HG03432 (cell line): ENCODE measurements at regions not wholly inside any gene's neighbourhood (a gene's known extent, or its start where the extent isn't known, plus 50 kb on each side); places are given as distances from the start of the nearest gene placed in this dataset.

Source experiments
- ATAC-seq: cut with Tn5 transposase; IDR thresholded peaks from one replicate; pipeline ENCODE4 v1.9.1; 2021; ENCODE audit warnings: mild to moderate bottlenecking, moderate library complexity; ENCODE audit not compliant: unreplicated experiment

DNA sequence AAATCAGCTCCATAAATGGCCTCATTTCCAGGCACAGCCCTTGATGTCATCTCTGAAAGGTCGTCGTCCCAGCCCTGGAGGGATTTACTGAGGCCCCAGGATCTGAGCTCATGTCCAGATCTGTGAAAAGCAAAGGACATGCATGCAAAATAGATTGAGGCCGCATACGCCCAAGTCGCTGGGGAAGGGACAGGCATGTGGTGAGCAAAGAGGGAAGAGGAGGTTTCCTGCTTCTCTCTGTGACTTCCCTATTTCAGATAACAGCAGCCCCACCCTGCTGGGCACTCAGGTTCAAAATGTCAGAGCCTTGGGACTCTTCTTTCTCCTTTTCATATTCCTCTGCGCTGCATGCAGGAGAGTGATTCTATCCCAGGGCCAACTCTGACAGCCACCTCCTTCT lies 197.2 kb downstream of the ADSS2 start:
- peak; percentile 54 for ATAC-seq

GRCh38 chr1:244255426-244255965 lies 196.2 kb downstream of the ADSS2 start:
- ATAC-seq, result no peak

GRCh38 chr1:244256086-244256676 lies 195.5 kb downstream of the ADSS2 start:
- ATAC-seq, result no peak

DNA sequence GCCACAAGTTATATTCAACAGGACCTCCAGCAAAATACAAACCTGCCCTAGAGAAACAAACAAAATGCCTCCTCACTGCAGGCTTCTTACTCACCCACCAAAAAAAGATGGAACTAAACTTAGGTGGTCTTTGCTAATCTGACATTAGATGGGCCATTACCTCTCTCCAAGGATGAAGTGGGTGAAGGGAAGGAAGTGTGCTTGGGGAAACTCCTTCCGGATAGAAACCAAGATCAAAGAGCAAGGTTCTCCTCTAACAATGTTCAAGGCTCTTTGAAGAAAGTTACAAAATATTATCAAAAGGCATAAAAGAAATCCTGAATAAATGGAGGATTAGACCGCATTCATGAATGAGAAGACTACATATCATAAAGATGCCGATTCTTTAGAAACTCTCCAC lies 187.5 kb downstream of the ADSS2 start:
- ATAC-seq, result no peak

GRCh38 chr1:244265507-244265906 lies 186.2 kb downstream of the ADSS2 start:
- no peak for ATAC-seq

DNA sequence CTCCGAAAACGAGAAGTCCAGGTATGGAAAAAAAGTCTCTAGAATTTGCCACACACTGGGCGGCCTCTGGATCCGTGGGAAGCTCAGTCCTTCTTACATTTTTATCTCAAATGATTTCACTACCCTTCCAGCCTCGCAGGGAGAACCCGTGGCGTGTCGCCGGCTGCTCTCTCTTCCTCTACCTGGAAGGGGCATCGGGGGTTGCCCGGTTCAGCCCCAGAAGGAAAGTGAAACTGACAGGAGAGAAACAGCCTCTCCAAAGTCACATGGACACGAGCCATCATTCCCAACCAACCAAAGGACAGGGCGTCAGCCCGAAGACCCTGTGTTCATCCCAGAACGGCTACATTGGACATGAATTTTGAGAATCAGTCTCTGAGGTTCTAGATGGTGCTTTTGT lies 182.5 kb downstream of the ADSS2 start:
- no peak for ATAC-seq

DNA sequence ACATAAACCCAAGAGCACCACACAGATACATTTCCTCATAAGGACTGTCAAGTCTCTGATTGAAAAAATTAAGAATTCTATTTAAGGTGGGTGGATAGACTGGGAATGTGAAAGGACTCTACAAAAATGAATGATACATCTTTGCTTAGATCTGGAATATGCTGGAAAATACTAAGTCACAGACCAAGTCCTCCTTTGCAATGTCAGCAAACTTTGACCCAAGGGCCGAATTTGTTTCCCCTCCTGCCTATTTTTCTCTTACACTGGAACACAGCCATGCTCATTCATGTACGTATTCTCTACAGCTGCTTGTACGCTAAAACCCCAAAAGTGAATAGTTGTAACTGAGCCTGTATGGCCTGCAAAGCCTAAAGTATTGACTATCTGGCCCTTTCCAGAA lies 180.7 kb downstream of the ADSS2 start:
- ATAC-seq, result no peak

GRCh38 chr1:244271691-244272308 lies 179.9 kb downstream of the ADSS2 start:
- no peak for ATAC-seq

DNA sequence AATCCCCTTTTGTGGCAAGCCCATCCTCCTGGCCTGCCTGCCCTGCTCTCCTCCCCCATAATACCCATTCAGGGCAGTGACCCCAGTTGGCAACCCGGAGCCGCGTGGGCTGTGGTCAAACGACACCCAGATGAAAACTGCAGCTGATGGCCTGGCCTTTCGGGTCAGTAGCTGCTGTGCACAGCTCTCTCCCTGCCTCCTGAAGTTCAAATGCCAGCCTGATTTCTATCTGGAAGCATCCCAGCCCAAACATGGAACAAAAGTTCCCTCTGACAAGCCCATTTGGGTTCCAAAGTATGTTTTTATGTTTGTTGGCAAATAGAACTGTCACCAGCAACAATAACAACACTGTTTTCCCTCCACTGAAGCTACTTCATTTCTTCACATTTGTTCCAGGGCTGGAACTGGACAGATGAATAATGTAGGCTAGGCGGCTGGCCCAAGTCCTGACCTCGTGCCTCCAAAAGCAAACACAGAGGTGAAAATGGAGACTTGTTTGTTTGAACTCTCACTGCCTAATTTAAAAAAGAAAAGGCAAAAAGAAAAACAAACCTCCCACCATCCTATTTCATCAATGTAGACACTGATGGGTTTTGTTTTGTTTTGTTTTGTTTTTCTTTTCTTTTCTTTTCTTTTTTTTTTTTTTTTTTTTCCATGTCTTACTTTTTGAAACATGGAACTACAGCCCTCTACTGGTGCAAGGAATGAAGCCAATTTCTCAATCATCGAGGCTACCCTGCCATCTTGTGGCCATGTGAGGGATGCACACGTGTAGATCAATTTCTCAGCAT lies 179.0 kb downstream of the ADSS2 start:
- peak; percentile 88 for ATAC-seq

DNA sequence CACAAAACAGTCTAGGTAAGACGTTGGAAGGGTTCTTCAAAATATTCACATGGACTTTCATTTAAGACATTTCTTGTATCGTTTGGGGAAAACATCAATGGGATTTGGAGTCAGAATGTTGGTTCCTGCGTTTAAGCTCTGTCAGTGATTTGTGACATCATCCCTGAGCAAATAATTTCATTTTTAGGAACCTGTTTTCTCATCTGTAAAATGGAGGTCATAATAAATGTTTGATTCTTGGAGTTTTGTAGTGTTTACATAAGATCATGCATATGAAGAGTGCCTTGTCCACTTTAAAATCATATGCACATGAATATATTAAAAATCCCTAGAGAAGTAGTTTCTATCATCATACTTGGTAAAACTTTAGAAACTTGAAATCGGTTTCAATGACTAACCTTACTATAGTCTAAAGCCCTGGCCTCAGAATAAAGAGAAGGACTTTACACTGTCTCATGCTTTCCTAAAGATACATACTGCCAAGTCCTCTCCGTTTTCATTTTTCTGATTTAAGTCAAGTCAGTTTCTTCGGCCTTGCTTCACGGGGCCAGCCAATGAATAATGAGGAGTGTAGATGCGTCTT lies 178.4 kb downstream of the ADSS2 start:
- ATAC-seq, result no peak

DNA sequence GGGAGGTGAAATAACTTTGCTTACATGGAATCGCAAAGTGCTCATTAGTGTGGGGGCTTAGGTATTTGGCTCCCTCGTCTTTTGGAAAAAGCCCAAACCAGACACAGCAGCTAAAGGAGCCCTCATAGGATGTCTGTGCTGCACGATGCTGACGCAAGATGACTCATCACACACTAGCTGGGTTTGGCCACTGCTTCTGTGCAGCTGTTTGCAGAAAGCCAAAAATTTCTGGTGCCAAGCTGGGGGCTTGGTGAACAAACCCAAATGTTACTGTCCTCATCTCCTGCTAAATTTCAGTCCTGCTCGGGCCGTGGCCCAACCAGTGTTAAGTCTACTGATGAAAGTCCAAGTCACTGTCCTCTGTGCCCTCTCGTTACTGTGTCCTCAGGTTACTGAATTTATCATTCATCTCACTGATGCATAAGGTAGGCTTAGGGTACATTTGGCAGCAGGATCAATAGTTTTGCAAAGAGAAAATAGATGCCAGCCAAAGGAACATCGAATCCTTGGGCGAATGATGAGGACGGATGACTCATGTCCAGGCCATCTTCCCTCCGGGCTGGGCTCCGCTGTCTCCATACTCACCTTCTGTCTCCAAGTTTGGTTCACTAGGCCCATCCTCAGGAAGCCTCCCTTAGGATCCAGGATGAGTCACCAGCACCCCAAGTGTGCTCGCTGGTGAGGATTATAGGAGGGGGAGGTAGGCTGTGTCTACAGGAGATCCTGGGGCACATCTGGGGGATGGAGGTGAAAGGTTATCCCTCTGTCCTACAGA lies 177.7 kb downstream of the ADSS2 start:
- ATAC-seq, result no peak

DNA sequence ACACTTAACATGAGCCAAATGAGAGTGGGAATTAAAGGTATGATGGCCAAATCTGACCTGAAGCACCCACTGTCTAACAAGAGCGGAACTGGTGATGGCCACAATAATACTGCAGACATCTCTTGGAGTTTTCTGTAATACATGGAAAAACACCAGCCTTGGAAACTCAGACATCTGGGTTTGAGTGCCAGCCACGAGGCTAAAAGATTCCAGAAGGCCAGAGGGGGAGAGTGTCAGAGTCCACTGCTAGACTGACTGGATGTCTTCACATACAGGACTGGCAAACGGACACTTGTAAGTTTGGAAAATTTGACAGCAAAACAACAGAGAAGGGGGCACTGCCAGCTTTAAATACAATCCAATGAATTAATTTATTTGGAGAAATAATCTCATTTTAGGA lies 175.1 kb downstream of the ADSS2 start:
- no peak for ATAC-seq

GRCh38 chr1:244280201-244280600 lies 171.5 kb downstream of the ADSS2 start:
- ATAC-seq, result no peak

DNA sequence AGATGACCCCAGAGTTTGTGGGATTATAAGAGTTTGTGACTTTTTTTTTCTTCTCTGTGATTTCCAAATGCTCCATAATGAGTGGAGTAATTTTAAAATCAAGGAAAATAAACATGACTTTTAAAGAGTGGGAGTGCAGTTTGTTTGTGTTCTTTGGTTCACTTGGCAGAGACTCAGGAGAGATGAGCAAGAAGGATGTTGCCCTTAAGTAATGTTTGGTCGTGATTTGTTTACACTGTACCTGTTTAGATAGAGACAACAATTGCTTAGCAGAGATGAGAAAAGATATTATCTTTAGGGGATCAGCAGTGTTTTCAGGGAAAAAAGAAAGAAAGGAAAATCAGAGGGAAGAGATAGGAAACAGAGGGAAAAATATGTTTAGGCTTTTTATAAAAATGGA lies 170.8 kb downstream of the ADSS2 start:
- no peak for ATAC-seq

- ATAC-seq, result no peak
Observed at GRCh38 chr1:244283772-244284171, 167.9 kb downstream of the ADSS2 start.

- no peak for ATAC-seq
Observed at GRCh38 chr1:244284641-244285156, 167.0 kb downstream of the ADSS2 start.

- no peak for ATAC-seq
Observed at GRCh38 chr1:244286341-244286740, 165.4 kb downstream of the ADSS2 start.

DNA sequence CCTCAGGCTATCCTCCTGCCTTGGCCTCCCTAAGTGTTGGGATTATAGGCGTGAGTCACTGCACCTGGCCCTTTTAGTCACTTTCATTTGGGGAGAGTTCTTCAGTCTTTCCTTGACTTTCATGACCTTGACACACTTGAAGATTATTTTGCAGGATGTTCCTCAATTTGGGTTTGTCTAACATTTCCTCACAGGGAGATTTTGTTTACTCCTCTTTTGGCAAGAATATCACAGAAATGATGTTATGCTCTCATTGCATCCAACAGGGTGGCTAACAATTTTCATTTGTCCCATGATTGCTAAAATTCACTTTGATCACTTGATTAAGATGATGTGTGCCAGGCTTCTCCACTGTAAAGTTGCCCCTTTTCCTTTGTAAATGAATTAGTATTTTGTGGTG lies 164.0 kb downstream of the ADSS2 start:
- ATAC-seq, result no peak

DNA sequence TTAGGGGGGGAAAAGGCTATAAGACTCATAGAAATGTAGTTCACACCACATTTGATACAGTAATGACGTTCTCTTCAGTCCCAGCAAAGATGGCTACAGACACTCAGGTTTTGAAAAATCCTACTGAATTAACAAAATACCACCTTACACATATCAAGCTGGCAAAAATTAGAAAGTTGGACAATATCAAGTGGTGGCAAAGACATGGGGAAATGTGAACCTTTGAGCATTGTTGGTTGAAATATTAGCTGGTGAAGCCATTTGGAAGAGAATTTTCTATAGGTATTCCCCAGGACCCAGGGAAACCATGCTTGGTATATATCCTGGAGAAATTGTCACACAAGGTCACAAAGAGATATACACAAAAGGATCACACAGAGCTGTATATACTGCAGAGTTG lies 163.0 kb downstream of the ADSS2 start:
- no peak for ATAC-seq

DNA sequence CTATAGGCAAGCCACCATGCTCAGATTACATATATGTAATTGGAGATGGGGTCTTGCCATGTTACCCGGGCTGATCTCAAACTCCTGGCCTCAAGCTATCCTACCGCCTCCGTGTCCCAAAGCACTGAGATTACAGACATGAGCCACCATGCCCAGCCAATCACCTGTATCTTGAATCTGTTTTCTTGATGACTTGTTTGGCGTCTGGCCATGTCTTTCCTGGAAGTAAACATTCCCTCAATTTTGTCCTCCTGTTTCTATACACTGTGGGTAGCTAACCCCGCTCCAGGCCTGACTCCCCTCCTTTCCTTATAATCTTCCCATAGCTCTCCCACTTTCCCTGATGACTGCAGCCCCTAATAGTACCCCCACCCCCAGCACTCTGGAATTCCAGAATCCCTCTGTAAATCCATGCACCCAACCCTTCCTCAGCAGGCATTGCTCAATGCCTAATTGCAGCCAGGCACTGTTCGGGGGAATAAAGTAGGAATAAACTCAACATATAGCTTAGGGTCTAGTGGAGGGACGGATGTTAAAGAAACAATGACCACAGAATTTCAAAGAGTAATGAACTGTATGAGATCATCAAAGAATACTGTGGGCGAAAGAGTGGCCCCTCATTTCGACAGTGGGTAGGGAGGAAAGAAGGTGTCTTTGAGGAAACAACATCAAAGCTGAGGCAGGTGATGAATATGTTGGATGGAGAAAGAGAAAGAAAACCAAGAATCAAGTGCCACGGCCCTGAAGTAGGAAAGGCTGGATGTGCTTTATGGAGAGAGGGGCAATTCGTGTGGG lies 161.5 kb downstream of the ADSS2 start:
- ATAC-seq, result no peak
